IMR-90 (cell line): ENCODE measurements at regions not wholly inside any gene's neighbourhood (a gene's known extent, or its start where the extent isn't known, plus 50 kb on each side); places are given as distances from the start of the nearest gene placed in this dataset.

ENCODE experiments used
- ATAC-seq: fragments of 200-7000 bp; cut with Tn5 transposase; 2 replicates; pipeline ENCODE4 v1.9.1; 2020; ENCODE audit warnings: low read depth, mild to moderate bottlenecking, moderate library complexity
- BruUV-seq: library from RNA; stranded (reverse); fragments of 400-500 nt; replicated peaks from 2 replicates; lab custom pipeline; 2021; lab: Mats Ljungman, UMichigan
- CTCF ChIA-PET: fragments of 300-600 bp; formaldehyde crosslinking; extraction: SDS; loops from one replicate; lab custom pipeline; 2021; ENCODE audit warnings: antibody characterized with exemption; lab: Yijun Ruan, JAX
- POLR2A ChIA-PET: fragments of 300-600 bp; sonication (Branson Sonifier 250); formaldehyde crosslinking; loops from one replicate; lab custom pipeline; 2022; ENCODE audit warnings: antibody characterized with exemption; ENCODE audit not compliant: unreplicated experiment; lab: Charles Lee
- DNase-seq: peaks from one replicate; pipeline ENCODE4 v3.0.0; 2013
- H2AFZ ChIP-seq: replicated peaks from 2 replicates; pipeline ENCODE3; 2013; ENCODE audit warnings: low read length, mild to moderate bottlenecking; ENCODE audit not compliant: poor library complexity
- H2AK5ac ChIP-seq: 2 replicates; pipeline ENCODE4 v1.6.1; 2013; ENCODE audit warnings: low read depth, low read length, inconsistent platforms
- H2AK9ac ChIP-seq: replicated peaks from 2 replicates; pipeline ENCODE3; 2013; ENCODE audit warnings: mild to moderate bottlenecking, low read depth, low read length, moderate library complexity; ENCODE audit not compliant: poor library complexity
- H2BK120ac ChIP-seq: 2 replicates; pipeline ENCODE4 v1.6.1; 2013; ENCODE audit warnings: low read depth, low read length, inconsistent platforms
- H2BK15ac ChIP-seq: 3 replicates; pipeline ENCODE4 v1.6.1; 2013; ENCODE audit warnings: low read depth, low read length, inconsistent platforms
- H2BK20ac ChIP-seq: 2 replicates; pipeline ENCODE4 v1.6.1; 2013; ENCODE audit warnings: low read depth, mild to moderate bottlenecking, inconsistent platforms, low read length, moderate library complexity
- H2BK5ac ChIP-seq: 2 replicates; pipeline ENCODE4 v1.6.1; 2013; ENCODE audit warnings: mild to moderate bottlenecking, low read depth, low read length, inconsistent platforms; ENCODE audit not compliant: poor library complexity, severe bottlenecking
- H3K14ac ChIP-seq: replicated peaks from 2 replicates; pipeline ENCODE4 v1.6.1; 2013; ENCODE audit warnings: low read depth, low read length, inconsistent platforms
- H3K18ac ChIP-seq: 2 replicates; pipeline ENCODE4 v1.6.1; 2013; ENCODE audit warnings: low read depth, low read length, control low read depth
- H3K23ac ChIP-seq: 2 replicates; pipeline ENCODE4 v1.6.1; 2013; ENCODE audit warnings: low read depth, low read length, inconsistent platforms
- H3K27ac ChIP-seq: 2 replicates; pipeline ENCODE4 v1.5.1; 2013; ENCODE audit warnings: mild to moderate bottlenecking, control low read depth, low read length; ENCODE audit not compliant: insufficient read depth
- H3K27me3 ChIP-seq: 2 replicates; pipeline ENCODE4 v1.6.1; 2013; ENCODE audit warnings: low read length; ENCODE audit not compliant: control insufficient read depth, insufficient read depth
- H3K36me3 ChIP-seq: 2 replicates; pipeline ENCODE4 v1.6.1; 2013; ENCODE audit warnings: low read length, mixed read lengths; ENCODE audit not compliant: control insufficient read depth, insufficient read depth
- H3K4ac ChIP-seq: 2 replicates; pipeline ENCODE4 v1.6.1; 2013; ENCODE audit warnings: low read depth, low read length, inconsistent platforms
- H3K4me1 ChIP-seq: 2 replicates; pipeline ENCODE4 v1.6.1; 2013; ENCODE audit warnings: low read length, mixed read lengths; ENCODE audit not compliant: control insufficient read depth, insufficient read depth
- H3K4me2 ChIP-seq: 2 replicates; pipeline ENCODE4 v1.6.1; 2013; ENCODE audit warnings: low read depth, mild to moderate bottlenecking, control low read depth, low read length, moderate library complexity
- H3K4me3 ChIP-seq: 2 replicates; pipeline ENCODE4 v1.5.1; 2013; ENCODE audit warnings: low read depth, mild to moderate bottlenecking, control low read depth, low read length, moderate library complexity; ENCODE audit not compliant: insufficient read depth
- H3K56ac ChIP-seq: 2 replicates; pipeline ENCODE4 v1.6.1; 2013; ENCODE audit warnings: low read length, inconsistent platforms; ENCODE audit not compliant: insufficient read depth; ENCODE audit errors: extremely low read depth
- H3K79me1 ChIP-seq, 2 experiments: 2 replicates each; pipeline ENCODE4 v1.6.1; 2013; ENCODE audit warnings: low read length in 2 of 2, inconsistent platforms in 1 of 2, low read depth in 1 of 2
- H3K9ac ChIP-seq: 2 replicates; pipeline ENCODE4 v1.6.1; 2013; ENCODE audit warnings: low read depth, low read length, control low read depth
- H3K9me1 ChIP-seq: 2 replicates; pipeline ENCODE4 v1.6.1; 2013; ENCODE audit warnings: low read length, inconsistent platforms; ENCODE audit not compliant: insufficient read depth
- H3K9me3 ChIP-seq: 2 replicates; pipeline ENCODE4 v1.6.1; 2013; ENCODE audit warnings: low read length; ENCODE audit not compliant: control insufficient read depth, insufficient read depth
- H4K20me1 ChIP-seq: 2 replicates; pipeline ENCODE4 v1.6.1; 2013; ENCODE audit warnings: low read length, inconsistent platforms; ENCODE audit not compliant: insufficient read depth
- H4K5ac ChIP-seq: 2 replicates; pipeline ENCODE4 v1.6.1; 2013; ENCODE audit warnings: mild to moderate bottlenecking, low read depth, low read length, control low read depth
- H4K8ac ChIP-seq, 2 experiments: 2 replicates each; pipeline ENCODE4 v1.6.1; 2013; ENCODE audit warnings: low read depth in 2 of 2, low read length in 2 of 2, control low read depth in 1 of 2, inconsistent platforms in 1 of 2
- H4K91ac ChIP-seq: 2 replicates; pipeline ENCODE4 v1.6.1; 2013; ENCODE audit warnings: low read depth, low read length, inconsistent platforms; ENCODE audit not compliant: insufficient read depth
- BHLHE40 ChIP-seq: fragments of 150-350 bp; IDR thresholded peaks from 2 replicates; pipeline ENCODE4 v1.6.1; 2016; ENCODE audit warnings: mild to moderate bottlenecking, low read depth, low read length
- CEBPB ChIP-seq: IDR thresholded peaks from 2 replicates; pipeline ENCODE4 v1.6.1; 2012; ENCODE audit warnings: low read depth, low read length, improper control_type of control experiment
- CHD1 ChIP-seq: IDR thresholded peaks from 2 replicates; pipeline ENCODE4 v1.6.1; 2012; ENCODE audit warnings: low read depth, low read length, improper control_type of control experiment
- ELK1 ChIP-seq: fragments of 150-350 bp; IDR thresholded peaks from 2 replicates; pipeline ENCODE4 v1.6.1; 2016; ENCODE audit warnings: low read depth, mild to moderate bottlenecking, low read length, moderate library complexity, borderline replicate concordance
- FOS ChIP-seq: fragments of 150-350 bp; IDR thresholded peaks from 2 replicates; pipeline ENCODE4 v1.6.1; 2016; ENCODE audit warnings: low read depth, low read length
- MAFK ChIP-seq: IDR thresholded peaks from 2 replicates; pipeline ENCODE4 v1.6.1; 2012; ENCODE audit warnings: low read depth, low read length, improper control_type of control experiment
- MAZ ChIP-seq: IDR thresholded peaks from 2 replicates; pipeline ENCODE4 v1.6.1; 2012; ENCODE audit warnings: low read depth, mild to moderate bottlenecking, low read length, improper control_type of control experiment, moderate library complexity, borderline replicate concordance
- NFE2L2 ChIP-seq: fragments of 150-350 bp; IDR thresholded peaks from 2 replicates; pipeline ENCODE4 v1.6.1; 2016; ENCODE audit warnings: low read depth, mild to moderate bottlenecking, low read length
- POLR2A ChIP-seq: IDR thresholded peaks from 2 replicates; pipeline ENCODE4 v1.6.1; 2012; ENCODE audit warnings: mild to moderate bottlenecking, low read depth, low read length
- RAD21 ChIP-seq: IDR thresholded peaks from 2 replicates; pipeline ENCODE4 v1.6.1; 2012; ENCODE audit warnings: low read length, improper control_type of control experiment
- RCOR1 ChIP-seq: IDR thresholded peaks from 2 replicates; pipeline ENCODE4 v1.6.1; 2012; ENCODE audit warnings: mild to moderate bottlenecking, low read length, improper control_type of control experiment; ENCODE audit not compliant: insufficient replicate concordance
- RFX5 ChIP-seq: IDR thresholded peaks from 2 replicates; pipeline ENCODE4 v1.8.0; 2012; ENCODE audit warnings: low read depth, mild to moderate bottlenecking, low read length, moderate library complexity
- SMC3 ChIP-seq: fragments of 150-350 bp; IDR thresholded peaks from 2 replicates; pipeline ENCODE4 v1.6.1; 2016; ENCODE audit warnings: low read depth, mild to moderate bottlenecking, antibody characterized with exemption, low read length, moderate library complexity
- USF2 ChIP-seq: fragments of 150-350 bp; IDR thresholded peaks from 2 replicates; pipeline ENCODE4 v1.6.1; 2017; ENCODE audit warnings: mild to moderate bottlenecking, antibody characterized with exemption, low read length, low read depth
- WGBS, 2 experiments: methylation state at CpG; one replicate each; pipeline versions ENCODE4 v1.1.5 to v1.1.7; 2013; ENCODE audit warnings: missing lambda C conversion rate in 2 of 2; ENCODE audit not compliant: insufficient read length in 1 of 2; ENCODE audit errors: extremely low coverage in 2 of 2; 5-methylcytosine and 5-hydroxymethylcytosine counted together
- dilution Hi-C: fragments of 300-500 bp; cut with HindIII; formaldehyde crosslinking; loops from one replicate; pipeline ENCODE4 v1.14.3; 2018; ENCODE audit warnings: low sequenced_read_pairs; ENCODE audit not compliant: unreplicated experiment
- in situ Hi-C: fragments of 300-500 bp; cut with MboI; formaldehyde crosslinking; loops from 3 replicates; pipeline ENCODE4 v1.14.3; 2019; ENCODE audit warnings: low sequenced_read_pairs, inconsistent platforms, mixed read lengths
- intact Hi-C: fragments of 100-400 bp; cut with micrococcal nuclease; formaldehyde crosslinking; loops from 2 replicates; pipeline ENCODE4 v1.10.0; 2022

- Histone ChIP-seq H4K5ac (no peak overlapping the region), H3K18ac (no peak overlapping the region), H4K20me1 (no peaks in the 10 kb centered on the region), H2AFZ (no peak overlapping the region), H2AK5ac (no peak overlapping the region), H3K9me3 (no peaks in the 10 kb centered on the region), H4K8ac (no peak overlapping the region), H3K23ac (no peak overlapping the region), H2AK9ac (no peak overlapping the region), H3K9ac (no peak overlapping the region), H2BK15ac (no peak overlapping the region), H3K27me3 (peaks cover 4% of the 10 kb centered on the region), H3K4ac (no peak overlapping the region), H2BK120ac (no peak overlapping the region), H3K27ac (no peak overlapping the region), H4K91ac (no peak overlapping the region), H2BK5ac (no peak overlapping the region), H2BK20ac (no peak overlapping the region), H3K79me1 (no peaks in the 10 kb centered on the region), H3K14ac (no peak overlapping the region), H3K4me3 (no peak overlapping the region), H3K36me3 (no peaks in the 10 kb centered on the region), H3K4me1 (no peaks in the 10 kb centered on the region; the same call in none of the 2 replicates), H3K4me2 (no peak overlapping the region), H3K9me1 (peaks cover 4% of the 10 kb centered on the region; the same call in 1 of the 2 replicates), H3K56ac (no peak overlapping the region)
- 98% methylated on average over 8 of the region's 15 CpGs; no CpG with 5 or more reads in 1 of the 2 experiments for WGBS, 2 experiments
- in situ Hi-C loops = no loop called here
- dilution Hi-C loops = no loop called here
- POLR2A ChIA-PET = no interaction called here
- DNase-seq (no peak), ATAC-seq (no peak)
- CTCF ChIA-PET = interaction anchor here (0.6 kb wide), 1 partner anchor 245 kb away, joined by 4 read pairs; no protein-coding TSS in a partner anchor
- no TSS peak for BruUV-seq
- intact Hi-C loops = no loop called here
- TF ChIP-seq FOS (no peak), ELK1 (no peak), USF2 (no peak), NFE2L2 (no peak), RAD21 (no peak), RFX5 (no peak), CEBPB (no peak), CHD1 (no peak), MAFK (no peak), POLR2A (no peak), BHLHE40 (no peak), SMC3 (no peak), MAZ (no peak), RCOR1 (no peak)
These were observed 504.3 kb downstream of the ARHGEF28 start for GRCh38 chr5:74130155-74130897.
